SK-MEL-5 (cell line): ENCODE measurements at regions not wholly inside any gene's neighbourhood (a gene's known extent, or its start where the extent isn't known, plus 50 kb on each side); places are given as distances from the start of the nearest gene placed in this dataset.

Experiments
- DNase-seq: peaks from one replicate; pipeline ENCODE4 v3.0.0-alpha.2; 2016; ENCODE audit warnings: low read depth, low spot score
- in situ Hi-C: cut with HindIII; loops from 2 replicates; pipeline ENCODE4 v1.10.0; 2016; ENCODE audit warnings: low sequenced_read_pairs, high pct_unique_total_duplicates, low pct_unique_long_range_greater_than_20kb

GRCh38 chr11:45054956-45055355 lies 91.5 kb upstream of the PRDM11 start:
- DNase-seq: no peak
- in situ Hi-C loops: no loop called here

- DNase-seq: no peak
- in situ Hi-C loops: no loop called here
These were observed 89.9 kb upstream of the PRDM11 start for GRCh38 chr11:45056529-45056928.

GRCh38 chr11:45057938-45058646 lies 88.3 kb upstream of the PRDM11 start:
- in situ Hi-C loops: no loop called here
- no peak for DNase-seq

- in situ Hi-C loops: no loop called here
- no peak for DNase-seq
These were observed 87.8 kb upstream of the PRDM11 start for GRCh38 chr11:45058647-45058950.

GRCh38 chr11:45060707-45061106 lies 85.7 kb upstream of the PRDM11 start:
- in situ Hi-C loops: no loop called here
- peak; percentile 39 for DNase-seq

- in situ Hi-C loops: no loop called here
- no peak for DNase-seq
These were observed 84.8 kb upstream of the PRDM11 start for GRCh38 chr11:45061641-45062040.

- DNase-seq: no peak
- in situ Hi-C loops: no loop called here
These were observed 84.3 kb upstream of the PRDM11 start for GRCh38 chr11:45062115-45062514.

GRCh38 chr11:45062974-45063635 lies 83.3 kb upstream of the PRDM11 start:
- in situ Hi-C loops: no loop called here
- no peak for DNase-seq

GRCh38 chr11:45063669-45064068 lies 82.8 kb upstream of the PRDM11 start:
- no peak for DNase-seq
- in situ Hi-C loops: no loop called here

GRCh38 chr11:45067966-45068365 lies 78.5 kb upstream of the PRDM11 start:
- no peak for DNase-seq
- in situ Hi-C loops: no loop called here

- no peak for DNase-seq
- in situ Hi-C loops: no loop called here
These were observed 75.2 kb upstream of the PRDM11 start for GRCh38 chr11:45071232-45071631.

GRCh38 chr11:45073685-45074141 lies 72.7 kb upstream of the PRDM11 start:
- DNase-seq: no peak
- in situ Hi-C loops: no loop called here

- in situ Hi-C loops: no loop called here
- DNase-seq: no peak
These were observed 70.9 kb upstream of the PRDM11 start for GRCh38 chr11:45075519-45075918.

GRCh38 chr11:45075952-45076351 lies 70.5 kb upstream of the PRDM11 start:
- in situ Hi-C loops: no loop called here
- no peak for DNase-seq

GRCh38 chr11:45076761-45077160 lies 69.7 kb upstream of the PRDM11 start:
- in situ Hi-C loops: no loop called here
- DNase-seq: no peak

GRCh38 chr11:45078236-45079074 lies 68.0 kb upstream of the PRDM11 start:
- no peak for DNase-seq
- in situ Hi-C loops: no loop called here

- in situ Hi-C loops: no loop called here
- DNase-seq: no peak
These were observed 67.4 kb upstream of the PRDM11 start for GRCh38 chr11:45079075-45079444.

- in situ Hi-C loops: no loop called here
- no peak for DNase-seq
These were observed 66.9 kb upstream of the PRDM11 start for GRCh38 chr11:45079567-45079942.
